ENCODE measurements at regions not wholly inside any gene's neighbourhood (a gene's known extent, or its start where the extent isn't known, plus 50 kb on each side); places are given as distances from the start of the nearest gene placed in this dataset.
"Not testable (repeated sequence)": the region's sequence is repeated elsewhere in the genome, so short reads cannot be mapped to it uniquely, and the experiment has no call there.

GRCh38 chr1:214095896-214096295 lies 108.1 kb downstream of the PROX1 start:
- ATAC-seq; DNase-seq; intact Hi-C loops (cut with DNase I, micrococcal nuclease): not testable (repeated sequence)

- intact Hi-C loops (cut with DNase I, micrococcal nuclease), result no loop called here
- DNase-seq, result no peak
- ATAC-seq, result no peak
Measured at GRCh38 chr1:214101246-214101645, 113.5 kb downstream of the PROX1 start.

- ATAC-seq (no peak), DNase-seq (no peak)
- intact Hi-C loops (cut with DNase I, micrococcal nuclease), result no loop called here
Measured at GRCh38 chr1:214101828-214102227, 114.1 kb downstream of the PROX1 start.

- no peak for ATAC-seq
- intact Hi-C loops (cut with DNase I, micrococcal nuclease), result no loop called here
- DNase-seq, result no peak
Measured at GRCh38 chr1:214102907-214103306, 115.1 kb downstream of the PROX1 start.

GRCh38 chr1:214103778-214104177 lies 116.0 kb downstream of the PROX1 start:
- intact Hi-C loops (cut with DNase I, micrococcal nuclease), result no loop called here
- ATAC-seq, result no peak
- no peak for DNase-seq

- no peak for DNase-seq
- ATAC-seq, result no peak
- intact Hi-C loops (cut with DNase I, micrococcal nuclease), result no loop called here
Measured at GRCh38 chr1:214106375-214106774, 118.6 kb downstream of the PROX1 start.

GRCh38 chr1:214107322-214108096 lies 119.7 kb downstream of the PROX1 start:
- no peak for DNase-seq
- intact Hi-C loops (cut with DNase I, micrococcal nuclease), result no loop called here
- peak; percentile 34 for ATAC-seq

GRCh38 chr1:214108097-214108446 lies 120.3 kb downstream of the PROX1 start:
- intact Hi-C loops (cut with DNase I, micrococcal nuclease), result no loop called here
- ATAC-seq, result no peak
- DNase-seq, result no peak

GRCh38 chr1:214111796-214112195 lies 124.0 kb downstream of the PROX1 start:
- DNase-seq (no peak), ATAC-seq (no peak)
- intact Hi-C loops (cut with DNase I, micrococcal nuclease), result no loop called here

GRCh38 chr1:214116258-214116657 lies 128.5 kb downstream of the PROX1 start:
- intact Hi-C loops (cut with DNase I, micrococcal nuclease), result no loop called here
- ATAC-seq, result no peak
- DNase-seq, result no peak

- ATAC-seq, result no peak
- no peak for DNase-seq
- intact Hi-C loops (cut with DNase I, micrococcal nuclease), result no loop called here
Measured at GRCh38 chr1:214117780-214118179, 130.0 kb downstream of the PROX1 start.

- ATAC-seq (no peak), DNase-seq (no peak)
- intact Hi-C loops (cut with DNase I, micrococcal nuclease), result loop anchor here in 1 of 2 donors (5.0 kb wide), 2 partner anchors 878 to 998 kb away; no protein-coding TSS in a partner anchor
Measured at GRCh38 chr1:214120191-214120590, 132.4 kb downstream of the PROX1 start.

- DNase-seq, result no peak
- no peak for ATAC-seq
- intact Hi-C loops (cut with DNase I, micrococcal nuclease), result loop anchor here in 1 of 2 donors (5.0 kb wide), 2 partner anchors 879 to 999 kb away; no protein-coding TSS in a partner anchor
Measured at GRCh38 chr1:214120951-214121350, 133.2 kb downstream of the PROX1 start.

GRCh38 chr1:214122110-214122509 lies 134.3 kb downstream of the PROX1 start:
- DNase-seq, result no peak
- no peak for ATAC-seq
- intact Hi-C loops (cut with DNase I, micrococcal nuclease), result loop anchor here in 1 of 2 donors (5.0 kb wide), 2 partner anchors 880 to 1000 kb away; no protein-coding TSS in a partner anchor

GRCh38 chr1:214123061-214123784 lies 135.4 kb downstream of the PROX1 start:
- DNase-seq (peak; percentile 49 to 53), ATAC-seq (peak; percentile 99)
- intact Hi-C loops (cut with DNase I, micrococcal nuclease), result loop anchor here in 1 of 2 donors (5.0 kb wide), 2 partner anchors 881 to 1001 kb away; no protein-coding TSS in a partner anchor

- no peak for ATAC-seq
Measured at GRCh38 chr1:214124281-214124805, 136.6 kb downstream of the PROX1 start.

GRCh38 chr1:214124915-214125314 lies 137.1 kb downstream of the PROX1 start:
- intact Hi-C loops (cut with DNase I, micrococcal nuclease), result loop anchor here in 1 of 2 donors (5.0 kb wide), 3 partner anchors 753 to 1003 kb away; no protein-coding TSS in a partner anchor
- ATAC-seq (no peak), DNase-seq (no peak)

More at GRCh38 chr1:214124281-214124805, 136.6 kb downstream of the PROX1 start:
- no peak for DNase-seq
- intact Hi-C loops (cut with DNase I, micrococcal nuclease), result loop anchor here in 1 of 2 donors (5.0 kb wide), 2 partner anchors 882 to 1002 kb away; no protein-coding TSS in a partner anchor

- intact Hi-C loops (cut with DNase I, micrococcal nuclease), result loop anchor here in 1 of 2 donors (5.0 kb wide), 1 partner anchor 754 kb away; no protein-coding TSS in a partner anchor
- ATAC-seq, result no peak
Measured at GRCh38 chr1:214125819-214126218, 138.0 kb downstream of the PROX1 start.

GRCh38 chr1:214126697-214127146 lies 138.9 kb downstream of the PROX1 start:
- DNase-seq (no peak), ATAC-seq (no peak)
- intact Hi-C loops (cut with DNase I, micrococcal nuclease), result loop anchor here in 1 of 2 donors (5.0 kb wide), 1 partner anchor 754 kb away; no protein-coding TSS in a partner anchor

More at GRCh38 chr1:214125819-214126218, 138.0 kb downstream of the PROX1 start:
- DNase-seq, result no peak

All from left colon (tissue), 2 donors.